HepG2 (cell line): ENCODE measurements at regions not wholly inside any gene's neighbourhood (a gene's known extent, or its start where the extent isn't known, plus 50 kb on each side); places are given as distances from the start of the nearest gene placed in this dataset.

Source experiments
- BHLHE40 ChIP-seq: IDR thresholded peaks from 2 replicates; pipeline ENCODE4 v1.6.1; 2011; ENCODE audit warnings: low read length, improper control_type of control experiment
- CREB1 ChIP-seq, 2 experiments: fragments of 450-650 bp in 1 of 2; IDR thresholded peaks; 2 replicates each; pipeline ENCODE4 v1.6.1; 2016 to 2017; ENCODE audit warnings: control low read depth in 1 of 2, mild to moderate bottlenecking in 1 of 2, missing compliant biosample characterization in 1 of 2, missing genetic modification characterization in 1 of 2
- CREM ChIP-seq, 2 experiments: sonication (generic) in 1 of 2; formaldehyde crosslinking in 1 of 2; IDR thresholded peaks; 2 replicates each; pipeline versions ENCODE4 v1.4.0 to v1.6.1; 2016 to 2020; ENCODE audit warnings: antibody characterized with exemption in 1 of 2, mild to moderate bottlenecking in 1 of 2, missing genetic modification reagents in 1 of 2
- FOXM1 ChIP-seq: sonication (generic); formaldehyde crosslinking; IDR thresholded peaks from 2 replicates; pipeline ENCODE4 v1.5.0; 2020; ENCODE audit warnings: missing genetic modification reagents
- NFE2L1 ChIP-seq: sonication (generic); formaldehyde crosslinking; IDR thresholded peaks from 2 replicates; pipeline ENCODE4 v1.4.0; 2020; ENCODE audit warnings: missing genetic modification reagents, mild to moderate bottlenecking, borderline replicate concordance
- SETDB1 ChIP-seq: sonication (generic); formaldehyde crosslinking; IDR thresholded peaks from 2 replicates; pipeline ENCODE4 v1.5.1; 2020; ENCODE audit warnings: missing genetic modification reagents, mild to moderate bottlenecking, borderline replicate concordance
- SMC3 ChIP-seq: IDR thresholded peaks from 2 replicates; pipeline ENCODE4 v1.6.1; 2011; ENCODE audit warnings: low read length, improper control_type of control experiment
- ZMYM2 ChIP-seq: sonication (generic); formaldehyde crosslinking; IDR thresholded peaks from 2 replicates; pipeline ENCODE4 v1.8.0; 2022; ENCODE audit warnings: mild to moderate bottlenecking, missing genetic modification reagents
- ZNF839 ChIP-seq: sonication (generic); formaldehyde crosslinking; IDR thresholded peaks from 2 replicates; pipeline ENCODE4 v1.4.0; 2020; ENCODE audit warnings: missing genetic modification reagents, mild to moderate bottlenecking, borderline replicate concordance
- TF ChIP-seq, protein P1 (sequence below): IDR thresholded peaks from 2 replicates; pipeline ENCODE4 v1.6.1; 2016; ENCODE audit warnings: missing biosample characterization, missing genetic modification reagents, low read depth
- TF ChIP-seq, protein P2 (sequence below), 2 experiments: IDR thresholded peaks; 2 replicates each; pipeline ENCODE4 v1.6.1; 2011 to 2012; ENCODE audit warnings: low read length in 2 of 2, borderline replicate concordance in 1 of 2, low read depth in 1 of 2, mild to moderate bottlenecking in 1 of 2, moderate library complexity in 1 of 2
- TF ChIP-seq, protein P3 (sequence below): IDR thresholded peaks from 2 replicates; pipeline ENCODE4 v1.6.1; 2012; ENCODE audit warnings: inconsistent platforms
- TF ChIP-seq, protein P4 (sequence below): sonication (generic); formaldehyde crosslinking; IDR thresholded peaks from 2 replicates; pipeline ENCODE4 v1.5.0; 2020; ENCODE audit warnings: missing genetic modification reagents

DNA sequence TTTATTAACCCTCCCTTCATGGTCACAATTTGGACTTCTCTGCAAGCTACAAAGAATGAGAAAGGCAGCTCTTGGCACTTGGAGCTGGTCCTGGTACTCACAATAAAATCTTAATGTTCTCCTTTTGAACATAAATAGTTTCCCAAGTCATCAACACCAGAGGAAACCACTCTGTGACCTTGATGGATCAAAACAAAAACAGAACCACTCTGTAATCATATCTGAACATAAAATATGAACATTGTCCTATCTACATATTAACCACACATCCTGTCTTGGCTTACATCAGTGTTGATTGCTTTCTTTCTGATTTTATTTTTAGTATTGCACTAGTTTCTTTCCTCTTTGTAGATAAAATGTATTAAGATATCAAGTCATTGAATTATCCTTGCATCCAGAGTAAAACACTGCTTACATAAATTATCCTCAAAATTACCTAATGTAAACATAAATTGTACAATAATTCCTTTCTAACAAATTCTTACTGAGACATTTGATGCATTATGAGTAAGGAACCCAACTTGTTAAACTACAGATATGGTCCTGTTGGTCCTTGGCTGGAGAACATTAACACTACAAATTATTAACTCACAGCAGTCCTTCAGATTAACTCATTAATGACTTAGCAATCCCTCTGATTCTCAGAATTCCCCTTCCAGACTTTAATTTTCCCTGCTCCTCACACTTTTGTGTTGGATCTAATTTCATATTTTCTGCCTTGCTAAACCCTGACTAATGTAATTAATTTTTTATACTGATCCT lies 860.5 kb downstream of the DIPK2A start:
- no peak for TF ChIP-seq FOXM1 (CRISPR knock-in tag)
- TF ChIP-seq, protein P1, sequence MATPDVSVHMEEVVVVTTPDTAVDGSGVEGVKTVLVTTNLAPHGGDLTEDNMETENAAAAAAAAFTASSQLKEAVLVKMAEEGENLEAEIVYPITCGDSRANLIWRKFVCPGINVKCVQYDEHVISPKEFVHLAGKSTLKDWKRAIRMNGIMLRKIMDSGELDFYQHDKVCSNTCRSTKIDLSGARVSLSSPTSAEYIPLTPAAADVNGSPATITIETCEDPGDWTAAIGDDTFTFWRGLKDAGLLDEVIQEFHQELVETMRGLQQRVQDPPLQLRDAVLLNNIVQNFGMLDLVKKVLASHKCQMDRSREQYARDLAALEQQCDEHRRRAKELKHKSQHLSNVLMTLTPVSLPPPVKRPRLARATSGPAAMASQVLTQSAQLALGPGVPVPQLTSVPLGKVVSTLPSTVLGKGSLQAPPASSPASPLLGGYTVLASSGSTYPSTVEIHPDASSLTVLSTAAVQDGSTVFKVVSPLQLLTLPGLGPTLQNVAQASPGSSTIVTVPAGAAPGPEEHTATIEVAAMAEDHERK = no peak
- TF ChIP-seq CREB1 (IDR thresholded peaks at IDR 0.05) = no peak
- no peak for TF ChIP-seq CREB1 (CRISPR knock-in tag; IDR thresholded peaks at IDR 0.05)
- TF ChIP-seq, protein P2, sequence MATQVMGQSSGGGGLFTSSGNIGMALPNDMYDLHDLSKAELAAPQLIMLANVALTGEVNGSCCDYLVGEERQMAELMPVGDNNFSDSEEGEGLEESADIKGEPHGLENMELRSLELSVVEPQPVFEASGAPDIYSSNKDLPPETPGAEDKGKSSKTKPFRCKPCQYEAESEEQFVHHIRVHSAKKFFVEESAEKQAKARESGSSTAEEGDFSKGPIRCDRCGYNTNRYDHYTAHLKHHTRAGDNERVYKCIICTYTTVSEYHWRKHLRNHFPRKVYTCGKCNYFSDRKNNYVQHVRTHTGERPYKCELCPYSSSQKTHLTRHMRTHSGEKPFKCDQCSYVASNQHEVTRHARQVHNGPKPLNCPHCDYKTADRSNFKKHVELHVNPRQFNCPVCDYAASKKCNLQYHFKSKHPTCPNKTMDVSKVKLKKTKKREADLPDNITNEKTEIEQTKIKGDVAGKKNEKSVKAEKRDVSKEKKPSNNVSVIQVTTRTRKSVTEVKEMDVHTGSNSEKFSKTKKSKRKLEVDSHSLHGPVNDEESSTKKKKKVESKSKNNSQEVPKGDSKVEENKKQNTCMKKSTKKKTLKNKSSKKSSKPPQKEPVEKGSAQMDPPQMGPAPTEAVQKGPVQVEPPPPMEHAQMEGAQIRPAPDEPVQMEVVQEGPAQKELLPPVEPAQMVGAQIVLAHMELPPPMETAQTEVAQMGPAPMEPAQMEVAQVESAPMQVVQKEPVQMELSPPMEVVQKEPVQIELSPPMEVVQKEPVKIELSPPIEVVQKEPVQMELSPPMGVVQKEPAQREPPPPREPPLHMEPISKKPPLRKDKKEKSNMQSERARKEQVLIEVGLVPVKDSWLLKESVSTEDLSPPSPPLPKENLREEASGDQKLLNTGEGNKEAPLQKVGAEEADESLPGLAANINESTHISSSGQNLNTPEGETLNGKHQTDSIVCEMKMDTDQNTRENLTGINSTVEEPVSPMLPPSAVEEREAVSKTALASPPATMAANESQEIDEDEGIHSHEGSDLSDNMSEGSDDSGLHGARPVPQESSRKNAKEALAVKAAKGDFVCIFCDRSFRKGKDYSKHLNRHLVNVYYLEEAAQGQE (IDR thresholded peaks at IDR 0.05; ENCODE audit: borderline replicate concordance in 1 of 2, low read depth in 1 of 2, low read length in 2 of 2) = no peak
- TF ChIP-seq, protein P3, sequence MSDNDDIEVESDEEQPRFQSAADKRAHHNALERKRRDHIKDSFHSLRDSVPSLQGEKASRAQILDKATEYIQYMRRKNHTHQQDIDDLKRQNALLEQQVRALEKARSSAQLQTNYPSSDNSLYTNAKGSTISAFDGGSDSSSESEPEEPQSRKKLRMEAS = no peak
- no peak for TF ChIP-seq BHLHE40
- TF ChIP-seq NFE2L1 (CRISPR knock-in tag) = no peak
- no peak for TF ChIP-seq ZMYM2 (CRISPR knock-in tag)
- TF ChIP-seq SETDB1 (CRISPR knock-in tag) = no peak
- TF ChIP-seq SMC3 = no peak
- TF ChIP-seq CREM (IDR thresholded peaks at IDR 0.05) = no peak
- TF ChIP-seq CREM (CRISPR knock-in tag; IDR thresholded peaks at IDR 0.05) = no peak
- TF ChIP-seq, protein P4, sequence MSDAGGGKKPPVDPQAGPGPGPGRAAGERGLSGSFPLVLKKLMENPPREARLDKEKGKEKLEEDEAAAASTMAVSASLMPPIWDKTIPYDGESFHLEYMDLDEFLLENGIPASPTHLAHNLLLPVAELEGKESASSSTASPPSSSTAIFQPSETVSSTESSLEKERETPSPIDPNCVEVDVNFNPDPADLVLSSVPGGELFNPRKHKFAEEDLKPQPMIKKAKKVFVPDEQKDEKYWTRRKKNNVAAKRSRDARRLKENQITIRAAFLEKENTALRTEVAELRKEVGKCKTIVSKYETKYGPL (CRISPR knock-in tag) = no peak
- TF ChIP-seq ZNF839 = no peak
